GM21526 (cell line): ENCODE measurements at regions not wholly inside any gene's neighbourhood (a gene's known extent, or its start where the extent isn't known, plus 50 kb on each side); places are given as distances from the start of the nearest gene placed in this dataset.
A peak's percentile ranks its signal among the peaks of the same experiment; 100 is the strongest.
"Not testable (repeated sequence)": the region's sequence is repeated elsewhere in the genome, so short reads cannot be mapped to it uniquely, and the experiment has no call there.

Experiments used
- ATAC-seq: cut with Tn5 transposase; IDR thresholded peaks from one replicate; pipeline ENCODE4 v1.9.1; 2021; ENCODE audit warnings: moderate library complexity; ENCODE audit not compliant: unreplicated experiment, low FRiP score

DNA sequence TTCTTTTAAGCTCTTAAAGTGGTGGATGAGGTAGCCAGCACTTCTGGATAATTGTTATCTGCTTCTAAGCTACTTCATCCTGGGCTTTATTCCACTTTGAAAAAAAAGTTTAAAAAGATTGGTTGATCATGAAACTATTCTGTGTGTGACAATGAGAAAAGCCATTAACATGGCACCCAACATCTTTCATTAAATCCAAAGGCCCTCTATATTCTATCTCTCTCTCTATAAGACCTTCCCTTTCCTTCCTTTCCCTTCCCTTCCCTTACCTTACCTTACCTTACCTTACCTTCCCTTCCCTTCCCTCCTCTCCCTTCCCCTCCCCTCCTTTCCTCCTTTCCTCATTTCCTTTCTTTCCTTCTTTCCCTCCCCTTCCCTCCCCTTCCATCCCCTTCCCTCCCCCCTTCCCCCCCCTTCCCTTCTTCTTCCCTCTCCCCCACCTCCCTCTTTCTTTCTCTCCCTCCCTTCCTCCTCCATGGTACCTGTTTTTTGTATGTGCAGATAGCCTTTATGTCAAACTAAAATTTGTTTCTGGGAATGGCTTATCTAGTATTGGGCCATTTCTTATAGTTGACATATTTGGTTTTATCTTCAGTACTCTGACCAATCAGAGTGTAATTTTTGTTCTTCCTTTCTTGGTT is 218.7 kb downstream of the DKK1 start:
- ATAC-seq = no peak

DNA sequence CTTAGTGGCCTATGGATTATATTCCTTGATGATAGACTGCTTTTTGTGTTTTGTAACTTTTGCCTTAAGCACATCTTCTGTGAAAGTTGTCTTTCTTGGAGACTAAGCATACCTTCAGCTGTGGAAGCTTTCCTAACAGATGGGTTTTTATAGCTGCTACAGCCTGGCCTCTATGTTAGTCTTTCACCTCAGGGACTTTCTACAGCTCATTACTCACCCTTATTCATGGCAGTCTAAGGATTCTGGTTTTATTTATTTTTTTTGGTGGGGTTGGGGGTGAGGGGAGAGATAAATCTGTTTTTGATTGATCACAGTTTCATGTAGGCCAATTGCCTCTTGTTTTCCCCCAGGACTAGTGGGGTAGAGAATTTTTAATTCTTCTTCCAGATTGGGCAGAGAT is 219.9 kb downstream of the DKK1 start:
- no peak for ATAC-seq

DNA sequence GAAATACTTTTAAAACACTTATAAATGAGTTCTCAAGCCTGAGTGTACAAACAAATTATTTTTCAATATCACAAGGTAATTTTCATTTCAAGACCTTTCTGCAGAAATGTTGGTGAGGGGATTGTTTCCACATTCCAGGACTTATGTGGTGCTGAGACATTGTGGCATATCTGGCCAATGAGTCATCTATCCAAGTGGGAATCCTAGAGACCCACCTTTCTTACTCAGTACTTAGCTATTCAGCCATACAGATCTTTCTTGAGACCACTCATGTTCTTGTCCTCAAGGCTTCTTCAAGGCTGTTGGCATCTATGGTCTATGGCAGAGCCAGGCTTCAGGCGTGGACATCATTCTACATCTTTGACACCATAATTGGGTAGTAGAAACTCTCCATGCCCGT is 225.4 kb downstream of the DKK1 start:
- ATAC-seq = no peak

DNA sequence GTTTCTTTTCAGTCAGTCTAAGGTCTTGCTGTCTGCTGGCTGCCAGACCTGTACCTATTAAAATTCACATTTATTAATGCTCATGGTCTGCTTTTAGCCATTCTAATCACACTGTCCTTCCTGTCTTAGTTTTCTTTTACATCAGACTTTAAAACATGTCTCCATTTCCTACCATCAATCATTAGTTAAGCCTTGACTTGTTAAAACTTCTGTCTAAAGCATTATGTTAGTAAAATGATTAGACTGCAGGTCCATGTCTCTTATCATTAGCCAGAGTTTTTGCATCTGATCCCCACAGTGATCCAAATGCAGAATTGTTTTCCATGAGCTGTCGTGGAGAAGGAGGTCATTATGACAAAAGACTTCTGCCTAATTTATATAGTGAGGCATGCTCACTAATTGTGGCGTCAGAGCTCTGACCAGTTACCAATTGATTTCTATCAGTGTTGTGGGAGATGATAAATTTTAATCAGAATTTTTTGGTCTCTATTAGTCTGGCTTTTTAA is 226.5 kb downstream of the DKK1 start:
- no peak for ATAC-seq

DNA sequence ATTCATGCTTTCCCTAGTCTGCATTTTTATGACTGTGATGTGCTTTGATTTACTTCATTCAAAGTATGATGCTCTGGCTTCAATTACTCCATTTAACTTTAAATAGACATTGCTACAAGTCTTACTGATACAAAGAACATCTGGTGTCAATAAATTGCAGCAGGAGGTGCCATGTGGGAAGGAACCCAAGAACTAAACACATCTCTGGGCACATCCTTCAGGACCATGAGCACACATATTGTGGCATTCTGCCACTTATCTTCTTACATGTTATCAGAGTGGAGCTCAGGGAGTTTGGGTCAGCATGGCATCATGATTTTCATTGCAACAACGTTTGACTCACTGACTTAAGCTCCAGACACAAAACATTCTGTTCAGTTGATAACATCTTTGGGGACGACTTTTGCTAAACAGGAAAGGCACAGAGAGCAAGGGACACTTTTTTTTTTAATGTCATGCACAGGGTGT is 227.0 kb downstream of the DKK1 start:
- ATAC-seq = no peak

DNA sequence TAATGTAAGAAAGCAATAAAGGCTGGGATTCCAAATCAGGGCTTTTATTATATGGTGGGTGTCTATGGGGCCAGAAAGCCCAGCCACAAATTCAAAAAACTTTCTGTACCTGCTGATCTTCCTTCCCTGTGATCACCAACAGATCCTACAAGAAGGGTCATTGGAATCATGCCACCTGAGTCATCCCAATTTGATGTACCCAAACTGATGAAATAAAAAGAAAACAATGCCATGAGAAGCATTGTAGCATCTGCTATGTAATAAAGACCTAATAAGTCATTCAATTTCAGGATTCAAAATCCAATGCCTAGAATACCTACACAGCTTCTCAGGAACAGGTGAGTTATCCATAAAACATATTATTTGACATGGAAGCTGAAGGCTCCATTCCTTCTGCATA is 228.8 kb downstream of the DKK1 start:
- ATAC-seq = no peak

DNA sequence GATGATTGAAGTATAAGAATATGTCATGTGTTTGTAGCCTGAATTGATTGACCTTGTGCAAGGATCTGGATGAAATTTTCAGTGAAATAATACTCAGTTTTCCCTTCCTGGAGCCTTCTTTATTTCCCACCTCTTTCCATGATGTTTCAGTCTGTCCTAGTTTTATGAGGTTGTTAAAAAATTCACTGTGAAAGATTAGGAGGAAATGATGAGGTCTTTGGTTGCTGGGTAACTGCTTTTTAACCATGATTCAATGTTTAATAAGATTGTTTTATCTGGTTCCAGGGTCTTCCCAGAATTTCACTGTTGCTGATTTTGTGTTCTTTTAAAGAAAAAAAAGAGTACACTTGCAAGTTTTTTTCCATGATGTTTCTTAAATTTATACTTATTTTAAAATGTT is 221.5 kb downstream of the MBL2 start:
- ATAC-seq = no peak

DNA sequence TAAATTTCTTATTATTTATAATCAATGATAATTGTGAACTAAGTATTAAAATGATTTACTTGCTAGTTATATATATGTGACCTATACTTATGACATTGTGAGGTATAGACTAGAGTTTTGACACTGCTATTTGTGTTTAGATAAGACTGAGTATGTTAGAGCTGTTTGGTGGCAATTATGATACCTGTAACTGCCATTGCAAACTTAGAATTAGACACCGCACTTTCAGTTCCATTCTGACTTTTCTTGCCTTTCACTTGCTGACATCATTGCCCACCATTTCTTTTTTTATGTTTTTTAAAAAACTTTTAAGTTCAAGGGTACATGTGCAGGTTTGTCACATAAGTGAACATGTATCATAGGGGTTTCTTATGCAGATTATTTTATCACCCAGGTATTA is 214.5 kb downstream of the MBL2 start:
- ATAC-seq = peak; percentile 97

DNA sequence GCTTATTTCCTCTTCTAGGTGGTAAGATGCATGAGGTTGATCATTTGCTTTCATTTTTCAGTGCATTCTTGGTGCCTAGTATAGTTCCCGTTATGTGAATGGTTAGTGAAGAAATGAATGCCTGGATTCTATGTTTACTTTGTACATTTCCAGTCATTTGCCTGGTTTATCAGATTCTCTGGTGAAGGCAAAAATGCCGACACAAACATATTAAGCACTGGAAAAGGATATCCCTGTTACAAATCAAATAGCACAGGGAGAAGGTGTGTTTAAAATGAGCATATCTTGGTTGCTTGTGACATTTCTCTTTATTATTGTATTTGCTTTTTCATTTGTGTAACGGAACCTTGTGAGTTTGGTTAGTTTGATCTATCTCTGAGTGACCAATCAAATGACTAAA is 211.3 kb downstream of the MBL2 start:
- no peak for ATAC-seq

DNA sequence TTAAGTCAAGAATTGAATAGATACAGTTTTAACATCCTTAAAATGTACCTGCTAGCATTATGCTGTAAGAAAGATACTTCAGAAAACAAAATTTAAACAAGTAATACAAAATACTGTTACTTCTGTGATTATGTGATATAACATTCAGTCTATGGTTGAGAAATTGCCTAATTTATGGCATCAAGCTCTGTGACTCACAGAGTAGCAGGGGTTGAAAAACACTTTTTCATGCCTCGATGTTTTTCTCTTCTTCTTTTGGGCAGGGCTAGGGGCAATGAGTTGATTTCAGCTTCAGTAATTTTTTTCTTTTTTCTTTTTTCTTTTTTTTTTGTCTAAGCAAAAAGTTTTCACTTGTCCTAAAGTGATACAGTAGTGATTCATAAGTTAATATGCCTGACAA is 209.2 kb downstream of the MBL2 start:
- no peak for ATAC-seq

DNA sequence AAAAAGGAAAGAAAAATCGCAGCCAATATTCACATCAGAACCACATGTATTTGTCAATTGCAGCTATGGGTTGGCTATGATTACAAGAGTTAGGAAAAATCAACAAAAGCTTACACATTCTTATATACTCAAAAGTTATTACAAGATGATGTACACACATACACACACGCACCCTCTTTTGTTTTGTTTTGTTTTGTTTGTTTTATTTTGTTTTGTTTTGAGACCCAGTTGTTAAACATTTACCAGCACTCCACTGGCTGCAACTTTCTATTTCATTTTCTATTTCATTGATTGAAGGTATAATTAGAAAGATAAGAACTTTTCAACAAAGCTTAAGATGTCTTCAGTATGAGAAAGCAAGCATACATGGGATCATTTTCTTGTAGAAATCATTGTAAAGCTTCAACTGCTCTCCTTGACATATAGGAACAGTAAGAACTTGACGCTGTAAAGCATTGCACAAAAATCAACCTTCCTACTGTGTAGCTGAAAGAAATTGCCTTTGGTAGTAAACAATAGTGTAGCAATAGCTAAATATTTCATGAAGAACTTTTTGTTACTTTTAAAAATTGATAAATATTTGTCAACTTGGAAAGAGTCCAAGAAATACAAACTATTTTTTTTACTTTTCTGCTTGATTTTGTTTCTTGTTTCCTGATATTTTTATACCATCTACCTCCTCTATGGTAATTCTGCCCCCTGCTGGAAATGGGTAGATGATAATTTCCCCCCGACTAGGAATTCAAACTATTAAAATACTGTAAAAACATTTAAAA is 205.9 kb downstream of the MBL2 start:
- no peak for ATAC-seq

DNA sequence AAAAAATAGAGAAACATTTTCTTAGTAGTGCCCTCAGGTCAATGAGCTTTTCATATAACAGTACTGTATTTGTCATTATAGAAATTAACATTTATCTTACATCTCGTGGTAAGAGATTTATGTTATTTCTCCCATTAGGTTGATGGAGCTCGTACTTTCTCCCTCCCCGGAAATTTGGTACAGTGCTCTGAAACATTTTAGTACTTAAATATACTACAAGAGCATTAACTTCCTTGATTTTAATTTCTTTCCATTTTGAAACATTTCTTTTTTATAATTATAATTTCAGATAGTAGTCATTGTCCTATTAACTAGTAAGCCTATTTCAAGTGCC is 205.4 kb downstream of the MBL2 start:
- ATAC-seq = no peak

DNA sequence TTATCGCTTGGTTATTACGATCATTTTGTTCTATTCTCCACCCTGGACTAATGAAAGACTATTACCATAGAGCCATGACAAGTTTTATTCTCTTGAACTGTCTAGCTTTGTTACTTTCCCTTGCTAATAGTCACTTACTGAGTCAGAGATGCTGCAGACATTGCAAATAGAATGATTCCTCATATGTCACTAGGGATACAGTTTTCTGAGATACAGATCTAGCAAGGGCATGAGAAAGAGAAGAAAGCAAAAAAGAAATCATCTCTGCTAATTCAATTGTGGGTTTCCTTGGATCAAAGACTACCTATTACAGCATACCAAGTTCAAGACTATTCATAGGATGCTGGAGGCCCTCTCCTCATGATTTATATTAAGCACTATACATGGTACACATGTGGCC is 204.3 kb downstream of the MBL2 start:
- ATAC-seq = no peak

DNA sequence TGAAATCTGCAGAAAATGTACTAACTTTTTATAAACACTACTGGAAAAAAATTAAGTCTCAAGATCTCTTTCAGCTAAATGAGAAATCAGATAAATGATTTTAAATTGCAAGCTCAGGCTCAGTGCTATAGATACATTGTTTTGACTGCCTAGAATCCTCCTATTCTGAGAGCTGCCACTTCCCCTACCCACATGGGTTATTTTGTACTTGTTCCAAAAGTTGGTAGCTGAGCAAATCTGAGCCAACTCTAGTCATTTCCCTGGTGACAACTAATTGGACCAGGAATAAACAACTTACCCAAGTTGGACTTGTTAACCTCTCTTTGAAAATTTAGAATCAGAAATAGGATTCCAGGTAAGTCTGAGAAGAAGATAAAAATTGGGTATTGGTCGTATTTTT is 202.1 kb downstream of the MBL2 start:
- no peak for ATAC-seq

DNA sequence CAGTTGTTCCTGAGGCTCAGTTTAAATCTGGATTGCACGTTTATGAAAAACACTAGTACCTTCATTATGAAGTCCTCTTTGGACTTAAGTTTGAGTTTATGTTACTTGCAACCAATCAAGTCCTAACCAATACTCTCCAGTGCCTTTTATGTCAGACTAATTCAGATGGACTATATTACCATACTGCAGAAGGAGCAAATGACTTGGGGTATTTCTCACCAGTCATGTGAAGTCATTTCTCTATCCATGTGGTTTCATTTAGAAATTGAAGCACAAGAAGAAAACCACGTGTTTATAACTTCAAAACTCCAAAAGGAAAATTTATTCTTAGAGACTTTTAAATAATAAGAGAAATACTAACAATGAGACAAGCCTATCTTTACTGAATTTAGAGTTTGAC is 201.6 kb downstream of the MBL2 start:
- ATAC-seq = no peak

DNA sequence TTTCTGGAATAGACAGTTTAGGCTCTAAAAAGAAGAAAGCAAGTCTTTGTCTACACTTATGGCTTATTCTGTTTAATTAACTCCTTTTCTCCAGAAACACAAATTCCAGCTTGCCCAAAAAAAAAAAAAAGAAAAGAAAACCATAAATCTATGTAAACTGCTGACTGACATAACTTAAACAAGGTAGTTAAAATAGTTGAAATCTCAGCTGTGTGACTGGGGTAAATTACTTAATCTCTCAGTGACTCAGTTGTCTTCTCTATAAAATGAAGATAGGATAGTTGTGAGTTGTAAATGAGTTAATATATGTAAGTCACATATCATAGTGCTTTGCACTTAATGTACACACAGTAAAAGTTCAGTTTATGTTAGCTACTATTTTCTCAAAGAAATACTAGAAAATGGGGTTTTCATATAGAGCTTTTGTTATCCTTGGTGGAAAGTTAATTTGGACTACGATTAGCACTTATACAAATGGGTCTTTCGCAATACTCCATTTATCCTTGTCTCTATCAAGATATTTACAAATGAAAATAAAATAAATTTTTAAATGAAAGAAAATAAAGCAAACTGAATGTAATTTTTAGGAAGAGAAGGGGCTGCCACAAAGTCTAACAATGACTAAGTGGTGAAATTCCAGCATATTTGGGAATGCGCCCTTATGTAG is 200.9 kb downstream of the MBL2 start:
- ATAC-seq = no peak

DNA sequence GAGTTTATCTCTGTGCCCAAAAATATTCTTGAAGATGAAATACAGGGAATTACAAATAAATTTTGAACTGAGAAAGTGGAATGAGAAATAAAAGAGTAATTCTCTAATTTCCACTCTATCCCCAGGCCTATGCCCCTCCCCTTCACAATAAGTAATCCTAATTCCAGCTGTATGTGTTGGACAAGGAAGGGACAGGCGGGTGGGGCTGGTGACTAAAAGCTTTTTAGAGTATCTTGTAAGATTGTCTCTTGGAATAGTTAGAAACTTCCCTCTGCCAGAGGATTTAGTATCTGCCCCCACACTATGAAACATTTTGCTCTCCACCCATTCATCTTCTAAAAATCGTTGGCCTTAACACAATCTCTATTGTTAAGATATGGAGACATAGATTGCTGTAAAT is 199.2 kb downstream of the MBL2 start:
- ATAC-seq = no peak

DNA sequence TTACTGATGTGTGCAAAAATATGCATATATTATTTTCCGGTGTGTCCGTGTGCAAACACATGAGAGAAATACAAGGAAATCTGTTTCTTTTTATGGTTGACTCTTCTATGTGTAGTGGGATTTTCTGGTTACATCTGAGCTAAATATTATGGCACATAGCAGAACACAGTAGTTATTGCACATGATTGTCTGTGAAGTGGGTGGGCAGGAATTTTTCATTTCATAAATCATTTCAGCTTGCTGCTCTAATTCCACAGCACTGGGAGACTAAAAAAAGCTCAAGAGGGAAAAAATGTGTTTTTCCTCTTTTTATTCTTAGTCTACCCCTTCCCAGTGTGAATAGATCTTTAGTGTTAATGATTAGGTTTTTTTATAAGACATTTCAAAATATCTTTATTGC is 197.9 kb downstream of the MBL2 start:
- no peak for ATAC-seq

DNA sequence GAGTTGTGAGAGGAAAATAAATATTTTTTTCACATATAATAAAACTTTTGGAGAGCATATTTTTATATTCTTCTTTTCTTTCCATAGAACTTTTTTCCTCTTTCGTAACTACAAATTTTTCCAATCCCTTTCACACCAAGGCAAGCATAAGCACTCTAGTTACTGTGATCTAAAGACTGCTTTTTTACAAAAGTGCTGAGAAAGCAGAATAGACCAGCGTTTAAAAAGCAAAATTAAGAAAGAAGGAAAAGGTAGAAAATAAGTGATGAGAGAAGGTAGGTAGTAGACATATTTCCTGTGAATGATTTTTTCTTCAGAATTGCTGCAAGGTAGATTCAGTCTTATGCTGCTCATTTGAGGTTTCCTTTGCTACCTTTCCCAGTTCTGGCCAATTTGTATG is 195.5 kb downstream of the MBL2 start:
- ATAC-seq = no peak

DNA sequence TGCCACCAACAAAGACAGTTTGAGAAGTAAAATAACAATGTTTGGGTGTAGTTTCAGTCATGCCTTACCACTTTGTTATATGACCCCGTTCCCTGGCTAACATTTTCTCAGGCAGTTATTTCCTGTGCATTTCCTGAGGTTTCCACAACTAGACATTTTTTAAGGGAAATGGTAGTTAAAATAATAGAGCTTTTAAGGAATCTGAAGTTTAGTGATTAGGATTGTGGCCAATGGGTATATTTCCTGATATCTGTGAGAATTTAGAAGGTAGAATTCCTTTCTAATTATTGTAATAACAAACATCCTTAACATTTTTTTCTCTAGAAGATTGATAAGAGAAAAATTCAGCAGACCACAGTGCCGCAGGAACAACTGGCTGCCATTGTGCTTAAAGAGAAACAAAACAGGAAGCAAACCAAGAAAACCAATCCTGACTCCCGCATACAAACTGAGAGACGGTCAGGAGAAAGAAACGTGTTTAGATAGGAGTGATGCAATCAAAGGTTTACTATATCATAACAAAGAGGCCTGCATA is 193.6 kb downstream of the MBL2 start:
- ATAC-seq = no peak

DNA sequence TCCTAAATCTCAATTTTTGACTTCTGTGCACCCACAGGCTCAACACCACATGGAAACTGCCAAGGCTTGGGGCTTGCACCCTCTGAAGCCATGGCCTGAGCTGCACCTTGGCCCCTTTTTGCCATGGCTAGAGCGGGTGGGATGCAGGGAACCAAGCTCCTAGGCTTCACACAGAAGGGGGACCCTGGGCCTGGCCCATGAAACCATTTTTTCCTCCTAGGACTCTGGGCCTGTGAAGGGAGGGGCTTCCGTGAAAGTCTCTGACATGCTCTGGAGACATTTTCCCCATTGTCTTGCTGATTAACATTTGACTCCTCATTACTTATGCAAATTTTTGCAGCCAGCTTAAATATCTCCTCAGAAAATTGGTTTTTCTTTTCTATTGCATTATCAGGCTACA is 190.9 kb downstream of the MBL2 start:
- not testable (repeated sequence) for ATAC-seq
